ENCODE measurements at regions not wholly inside any gene's neighbourhood (a gene's known extent, or its start where the extent isn't known, plus 50 kb on each side); places are given as distances from the start of the nearest gene placed in this dataset.

DNA sequence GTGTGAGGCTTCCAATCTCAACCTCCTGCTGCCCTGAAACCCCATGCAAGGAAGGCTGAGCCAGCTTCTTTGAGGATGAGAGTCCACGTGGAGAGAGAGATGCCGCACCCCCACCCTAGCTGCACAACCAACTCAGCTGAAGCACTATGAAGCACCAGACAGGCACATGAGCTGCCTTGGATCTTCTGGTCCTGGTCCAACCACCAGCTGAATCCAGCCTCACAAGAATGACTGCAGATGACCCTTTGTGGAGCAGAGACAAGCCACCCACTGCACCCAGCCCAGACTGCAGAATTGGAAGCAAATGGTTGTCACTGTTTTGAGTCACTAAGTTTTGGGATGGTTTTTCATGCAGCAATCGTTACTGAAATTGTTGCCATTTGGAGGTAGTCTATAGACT is 149.6 kb upstream of the SYT13 start:
- DNase-seq: no peak

DNA sequence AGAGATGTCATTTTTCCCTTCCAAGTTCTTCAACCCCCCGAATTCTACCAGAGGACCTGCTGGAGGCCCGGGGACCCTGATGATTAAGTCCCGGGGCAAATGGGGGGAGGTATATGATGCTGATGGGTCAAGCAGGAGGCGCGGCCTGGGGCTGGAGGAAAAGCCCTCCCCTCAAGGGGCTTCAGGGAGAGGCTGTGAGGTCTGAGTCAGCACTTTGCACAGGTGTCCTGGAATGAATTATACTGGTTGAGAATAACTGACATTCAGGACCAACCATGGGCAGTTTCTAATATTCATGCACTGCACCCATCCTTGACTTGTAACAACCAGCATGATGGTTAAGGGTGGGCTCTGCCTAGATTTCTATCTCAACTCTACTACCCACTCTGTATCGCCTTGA is 146.8 kb upstream of the SYT13 start:
- DNase-seq: no peak

DNA sequence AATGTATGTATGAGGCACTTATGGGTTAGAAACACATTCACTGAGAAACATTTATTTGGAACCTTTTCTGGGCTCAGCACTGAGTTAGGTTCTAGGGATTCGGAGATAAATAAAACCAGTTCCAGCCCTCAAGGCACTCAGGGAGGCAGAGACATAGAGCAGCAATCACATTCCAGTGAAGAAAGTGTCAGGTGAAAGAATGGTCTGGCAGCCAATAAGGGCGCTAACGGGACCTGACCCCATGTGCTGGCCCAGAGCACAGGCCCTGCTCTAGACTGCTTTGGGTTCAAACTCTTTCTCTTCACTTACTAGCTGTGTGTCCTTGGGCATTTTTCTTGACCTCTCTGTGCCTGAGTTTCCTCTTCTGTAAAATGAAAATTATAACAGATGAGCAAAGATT is 146.0 kb upstream of the SYT13 start:
- no peak for DNase-seq

DNA sequence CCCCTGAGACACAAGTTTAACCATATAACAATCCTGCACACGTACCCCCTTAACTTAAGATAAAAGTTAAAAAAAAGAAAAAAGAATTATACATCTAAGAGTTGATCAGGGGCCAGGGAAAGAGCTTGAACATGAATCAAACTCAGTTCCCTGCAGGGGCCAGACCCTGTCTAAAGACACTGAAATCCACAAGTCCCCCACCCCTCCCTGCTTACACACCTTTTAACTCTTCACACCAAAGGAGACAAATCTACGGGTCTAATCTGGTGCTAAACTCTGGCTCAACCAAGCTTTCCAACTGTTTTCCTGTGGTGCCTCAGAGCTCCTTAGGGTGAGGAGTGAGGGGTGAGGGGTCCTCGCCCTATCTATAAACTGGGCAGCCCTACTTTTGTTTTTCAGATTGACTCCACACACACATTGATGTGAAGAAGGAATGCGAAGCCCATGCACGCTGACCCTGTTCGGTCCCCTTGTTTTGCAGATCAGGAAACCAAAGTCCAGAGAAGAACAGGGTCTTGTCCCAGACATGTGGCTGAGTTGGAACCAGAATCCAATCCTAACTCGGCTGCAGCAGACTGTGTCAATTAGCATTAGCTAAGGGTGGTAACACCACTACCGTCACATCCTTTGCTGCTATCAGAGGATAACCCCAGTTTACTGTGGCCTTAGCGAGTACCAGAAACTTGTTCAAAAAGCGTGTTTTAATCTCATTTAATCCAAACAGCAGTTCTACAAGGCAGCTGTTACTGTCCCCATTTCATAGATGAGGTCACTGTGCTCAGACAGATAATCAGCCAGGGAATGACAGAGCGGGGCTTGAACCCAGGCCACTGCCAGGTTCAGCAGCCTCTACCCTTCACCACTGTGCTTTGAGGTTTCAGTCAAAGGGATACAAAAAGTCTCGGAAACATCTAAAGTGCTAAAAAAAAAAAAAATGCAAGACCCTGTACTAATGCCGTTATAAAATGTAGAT is 145.2 kb upstream of the SYT13 start:
- no peak for DNase-seq

DNA sequence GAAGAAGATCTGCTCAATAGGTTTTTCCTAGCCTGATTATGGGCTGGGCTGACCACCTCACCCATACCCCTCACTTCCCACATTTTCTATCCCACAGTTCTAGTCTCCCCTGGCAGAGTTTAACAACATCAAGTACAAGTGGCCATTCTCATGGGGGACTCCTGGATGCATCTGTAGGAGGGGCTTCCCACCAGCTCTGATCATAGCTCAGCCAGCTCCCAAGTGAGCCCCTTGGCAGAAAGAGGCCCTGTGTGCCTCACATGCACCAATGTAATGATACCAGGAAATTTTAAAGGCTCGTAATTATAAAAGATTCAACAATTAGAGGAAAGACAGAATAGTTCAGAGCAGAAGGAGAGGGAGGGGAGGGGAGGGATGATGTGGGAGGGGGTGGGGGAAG is 144.2 kb upstream of the SYT13 start:
- no peak for DNase-seq

DNA sequence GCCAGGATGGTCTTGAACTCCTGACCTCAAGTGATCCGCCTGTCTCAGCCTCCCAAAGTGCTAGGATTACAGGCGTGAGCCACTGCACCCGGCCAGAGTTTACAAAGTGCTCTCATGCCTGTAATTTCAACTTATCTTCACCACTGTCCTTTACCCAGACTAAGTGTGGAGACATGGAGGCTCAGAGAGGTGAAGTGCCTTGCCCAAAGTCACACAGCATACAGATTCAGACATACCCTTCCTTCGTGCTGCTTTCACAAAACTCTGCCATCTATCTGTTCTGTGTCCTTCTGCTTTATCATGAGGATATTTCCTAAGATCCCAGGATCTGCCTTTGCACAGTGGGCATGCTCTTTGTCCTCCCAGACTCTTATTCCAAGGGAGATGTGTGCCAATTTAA is 143.6 kb upstream of the SYT13 start:
- DNase-seq: no peak

DNA sequence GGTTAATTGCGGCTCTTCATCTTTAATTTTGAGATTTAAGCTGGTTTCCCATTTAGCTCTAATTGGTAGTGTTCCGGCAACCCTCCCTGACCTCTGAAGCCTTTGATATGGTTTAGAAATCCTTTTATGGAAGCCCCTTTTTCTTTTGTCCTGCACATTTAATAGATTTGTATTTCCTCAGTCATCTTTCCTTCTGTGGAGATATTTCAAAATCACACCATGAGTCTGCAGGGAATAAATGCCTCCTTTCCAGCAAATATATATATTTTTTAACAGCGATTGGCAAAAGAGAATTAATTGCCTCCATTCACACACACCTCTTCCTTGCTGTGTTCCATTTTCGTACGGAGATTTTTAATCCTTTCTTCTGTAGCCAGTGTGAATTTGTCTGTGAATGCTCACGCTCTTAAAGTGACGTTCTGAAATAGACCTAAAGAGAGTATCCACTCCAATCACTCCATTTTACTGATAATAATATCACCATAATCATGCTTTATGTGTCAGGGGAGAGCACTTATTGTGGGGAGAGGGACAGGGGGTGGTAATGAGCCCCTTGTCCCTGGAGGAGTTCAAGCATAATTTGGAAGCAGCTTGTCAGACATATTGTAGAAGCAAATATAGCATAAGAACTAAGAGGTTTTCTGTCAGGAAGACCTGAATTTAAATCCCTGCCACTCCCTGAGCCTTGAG is 142.5 kb upstream of the SYT13 start:
- DNase-seq: no peak

DNA sequence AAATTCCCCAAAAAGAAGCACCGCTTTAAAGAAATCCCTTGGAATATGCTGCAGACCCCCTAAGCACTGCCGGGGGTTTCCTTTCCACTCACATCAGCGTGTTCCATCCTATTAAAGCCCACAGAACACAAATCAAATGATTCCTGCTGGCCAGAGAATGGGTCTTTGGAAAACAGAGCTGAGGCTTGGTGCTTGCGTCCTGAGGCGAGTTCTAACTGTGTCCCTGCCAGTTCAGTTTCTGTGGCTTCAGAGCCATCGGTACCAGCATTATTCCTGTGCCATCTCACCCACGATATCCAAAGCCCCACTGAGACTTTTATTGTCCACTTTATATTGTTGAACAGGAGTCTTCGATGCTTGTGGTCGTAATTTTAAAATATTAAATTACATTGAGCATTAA is 142.0 kb upstream of the SYT13 start:
- DNase-seq: no peak

DNA sequence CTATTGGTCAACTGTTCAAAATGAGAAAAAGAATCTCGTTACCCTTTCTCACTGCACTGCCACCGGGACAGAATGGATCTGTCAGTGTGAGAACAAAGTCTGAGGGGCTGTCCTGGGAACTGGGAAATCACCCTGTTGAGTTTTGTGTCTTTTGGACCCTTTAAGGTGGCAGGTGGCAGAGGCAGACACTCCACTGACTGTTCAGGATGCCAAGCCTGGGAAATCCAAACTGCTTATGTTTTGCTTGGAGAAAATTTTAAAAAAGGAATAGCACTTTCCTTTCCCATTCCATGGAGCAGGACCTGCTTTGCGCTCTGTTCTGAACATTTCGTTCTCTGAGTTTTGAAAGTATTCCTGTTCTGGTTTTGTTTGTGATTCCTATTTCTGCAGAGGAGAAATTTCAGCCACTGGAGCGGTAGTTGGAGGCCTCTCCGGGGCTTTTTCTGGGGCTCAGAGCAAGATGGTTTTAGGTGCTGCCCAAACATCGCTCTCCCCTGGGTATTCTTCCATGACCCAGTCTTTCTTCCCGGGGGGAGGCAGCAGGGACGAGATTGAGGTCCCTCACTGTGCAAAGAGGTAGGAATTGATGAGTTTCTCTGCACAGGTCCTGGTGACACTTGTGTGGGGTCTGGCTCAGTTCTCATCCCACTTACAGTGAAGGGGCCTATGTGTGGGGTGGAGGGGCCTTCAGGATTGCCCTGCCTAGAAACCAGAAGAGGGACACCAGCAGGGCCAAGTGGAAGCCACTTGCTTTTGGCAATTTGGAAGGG is 138.5 kb upstream of the SYT13 start:
- no peak for DNase-seq

DNA sequence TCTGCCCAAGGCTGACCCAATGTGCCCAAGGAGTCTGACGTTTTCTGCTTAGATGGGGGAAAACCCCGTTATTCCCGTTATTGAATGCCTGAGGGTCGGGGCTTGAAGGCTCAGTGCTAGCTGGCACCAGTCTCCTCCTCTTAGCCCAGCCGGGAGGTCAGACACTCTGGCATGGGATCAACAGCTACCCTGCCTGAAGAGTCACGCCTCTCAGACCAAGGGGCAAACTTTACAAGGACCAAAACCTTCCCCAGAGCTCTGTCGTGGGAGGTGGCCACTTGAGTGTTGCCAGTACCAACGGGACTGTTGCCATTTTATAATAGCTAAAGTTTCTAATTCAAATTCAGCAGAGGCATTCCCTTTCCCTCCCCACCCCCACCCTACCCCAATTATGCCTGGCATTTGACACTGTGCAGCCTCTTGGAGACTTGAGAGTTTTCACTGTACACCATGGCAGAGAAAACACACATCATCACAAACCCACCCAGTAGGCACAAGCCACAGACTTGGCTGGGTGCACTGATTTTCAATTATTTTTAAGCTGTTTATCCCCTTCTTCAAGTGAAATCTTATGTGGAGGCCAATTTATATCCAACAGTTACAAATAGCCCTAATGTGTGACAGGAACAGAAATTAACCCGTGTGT is 137.5 kb upstream of the SYT13 start:
- no peak for DNase-seq

DNA sequence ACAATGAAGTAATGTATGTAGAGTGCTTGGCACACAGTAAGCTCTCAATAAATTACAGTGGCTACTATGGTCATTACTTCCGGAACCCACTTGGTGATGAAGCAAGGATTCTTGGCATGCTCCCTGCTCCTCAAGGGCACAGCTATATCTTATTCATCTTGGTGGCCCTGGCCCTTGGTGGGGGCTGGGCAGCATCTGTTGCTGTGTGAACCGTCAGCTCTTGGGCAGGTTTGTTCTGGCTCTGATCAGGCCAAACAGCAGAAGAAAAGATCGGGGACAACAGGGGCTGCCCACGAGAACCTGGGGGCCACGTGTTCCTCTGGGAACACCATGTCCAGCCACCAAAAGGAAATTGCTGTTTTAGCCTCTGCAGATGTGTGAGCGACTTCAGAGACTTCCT is 136.9 kb upstream of the SYT13 start:
- no peak for DNase-seq

DNA sequence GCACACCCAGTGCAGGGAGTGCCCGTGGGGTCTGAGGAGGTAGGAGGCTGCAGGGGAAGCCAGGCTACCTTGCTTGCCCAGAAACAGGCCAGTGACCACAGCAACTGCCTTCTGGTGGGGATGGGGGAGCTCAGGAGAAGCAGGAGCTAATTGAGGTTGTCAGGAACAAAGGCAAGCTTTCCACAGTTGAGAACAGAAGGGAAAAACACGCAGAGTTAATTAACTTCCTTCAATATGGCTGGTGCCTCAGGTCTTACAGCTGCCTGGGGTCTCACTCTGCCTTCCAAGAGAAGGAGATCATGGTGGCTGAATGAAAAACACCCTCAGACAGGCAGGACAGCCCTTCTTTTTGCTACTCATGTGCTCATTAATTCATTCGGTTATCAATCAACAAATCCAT is 127.9 kb upstream of the SYT13 start:
- no peak for DNase-seq

DNA sequence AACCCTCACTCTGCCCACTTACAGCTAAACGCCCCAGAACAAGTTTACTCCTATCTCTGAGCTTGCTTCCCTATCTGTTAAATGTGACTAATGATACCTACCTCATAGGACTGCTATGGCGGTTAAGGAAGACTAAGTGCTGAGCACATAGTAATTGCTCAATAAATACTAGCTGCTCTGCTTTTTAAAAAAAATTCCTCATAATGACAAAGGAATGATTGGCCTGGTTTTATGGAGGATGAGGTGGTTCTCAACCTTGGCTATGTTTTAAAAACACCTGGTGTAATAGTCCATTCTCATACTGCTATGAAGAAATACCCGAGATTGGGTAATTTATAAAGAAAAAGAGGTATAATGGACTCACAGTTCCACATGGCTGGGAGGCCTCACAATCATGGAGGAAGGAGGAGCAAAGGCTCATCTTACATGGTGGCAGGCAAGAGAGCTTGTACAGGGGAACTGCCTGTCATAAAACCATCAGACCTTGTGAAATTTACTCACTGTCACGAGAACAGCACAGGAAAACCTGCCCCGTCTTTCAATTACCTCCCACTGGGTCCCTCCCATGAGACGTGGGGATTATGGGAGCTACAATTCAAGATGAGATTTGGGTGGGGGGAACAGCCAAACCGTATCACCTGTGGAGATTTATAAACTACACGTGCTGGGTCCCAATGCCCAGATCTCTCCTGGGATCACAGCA is 127.2 kb upstream of the SYT13 start:
- DNase-seq: no peak

DNA sequence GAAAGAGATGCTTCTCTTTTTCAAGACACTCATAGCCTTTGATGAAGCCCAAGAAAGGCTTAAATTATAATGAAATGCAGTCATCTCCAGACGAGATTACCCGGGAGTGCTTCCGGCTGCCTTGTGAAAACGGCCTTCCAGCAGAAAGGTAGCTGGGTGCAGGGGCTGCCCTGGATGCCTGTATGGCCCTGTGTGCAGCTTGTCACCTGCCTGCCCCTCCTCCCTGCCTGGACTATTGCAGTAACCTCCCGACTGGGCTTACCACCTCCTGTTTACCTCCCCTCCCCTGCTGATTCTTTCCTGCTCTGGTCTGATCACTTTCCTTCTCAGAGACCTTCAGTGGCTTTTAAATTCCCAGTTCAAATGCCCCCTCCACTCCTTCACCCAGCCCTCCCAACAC is 126.4 kb upstream of the SYT13 start:
- DNase-seq: no peak

DNA sequence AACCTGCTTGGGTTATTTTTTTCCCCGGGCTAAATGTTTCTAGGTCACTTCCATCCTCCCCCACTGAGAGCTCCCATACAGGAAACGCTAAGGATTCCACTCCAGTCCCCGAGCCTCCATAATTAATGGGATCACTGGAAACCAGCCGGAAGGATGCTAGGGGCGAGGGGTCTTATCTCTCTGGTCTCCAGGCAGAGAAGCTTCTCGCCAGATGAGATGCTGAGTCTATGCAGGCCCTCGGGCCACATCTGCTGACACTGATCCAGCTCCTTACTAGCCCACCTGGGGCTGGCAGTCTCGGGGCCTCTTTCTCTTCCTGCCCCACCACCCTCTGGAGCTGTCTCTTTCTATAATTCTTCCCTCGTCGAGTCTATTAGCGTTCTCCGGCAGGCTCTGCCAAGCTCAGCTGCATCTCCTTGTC is 125.9 kb upstream of the SYT13 start:
- DNase-seq: no peak

DNA sequence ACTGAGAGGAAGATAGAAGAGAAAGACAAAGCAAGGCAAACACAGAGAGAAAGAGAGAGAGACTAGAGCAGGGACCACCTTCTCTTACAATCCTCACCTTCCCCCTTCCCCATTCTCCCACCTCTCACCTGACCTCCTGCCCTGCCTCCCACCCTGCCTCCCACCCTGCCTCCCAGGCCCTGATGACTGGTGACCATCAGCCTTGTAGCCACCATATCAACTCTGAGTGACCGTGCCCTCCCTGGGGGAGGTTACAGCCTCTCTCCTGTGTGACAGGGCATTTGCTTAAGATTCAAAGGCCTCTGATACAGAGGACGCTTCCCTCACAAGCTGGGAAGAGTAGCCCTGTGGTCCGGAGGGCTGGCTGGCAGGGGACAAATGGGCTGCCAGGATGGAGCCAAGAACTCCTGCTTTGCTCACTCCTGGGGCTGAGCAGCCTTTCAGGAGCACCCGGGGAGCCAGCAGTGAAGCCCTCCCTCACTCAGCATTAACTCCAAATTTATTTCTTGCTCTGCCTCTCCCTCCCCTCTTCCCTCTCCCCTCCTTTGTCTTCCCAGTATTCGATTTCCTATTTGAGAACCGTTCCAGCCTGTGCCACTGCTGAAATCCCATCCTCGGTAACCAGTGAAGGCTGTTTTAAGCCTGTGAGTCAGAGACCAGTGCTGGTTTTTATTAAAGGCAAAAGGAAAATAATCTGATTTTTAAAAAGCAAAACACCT is 125.2 kb upstream of the SYT13 start:
- DNase-seq: no peak

DNA sequence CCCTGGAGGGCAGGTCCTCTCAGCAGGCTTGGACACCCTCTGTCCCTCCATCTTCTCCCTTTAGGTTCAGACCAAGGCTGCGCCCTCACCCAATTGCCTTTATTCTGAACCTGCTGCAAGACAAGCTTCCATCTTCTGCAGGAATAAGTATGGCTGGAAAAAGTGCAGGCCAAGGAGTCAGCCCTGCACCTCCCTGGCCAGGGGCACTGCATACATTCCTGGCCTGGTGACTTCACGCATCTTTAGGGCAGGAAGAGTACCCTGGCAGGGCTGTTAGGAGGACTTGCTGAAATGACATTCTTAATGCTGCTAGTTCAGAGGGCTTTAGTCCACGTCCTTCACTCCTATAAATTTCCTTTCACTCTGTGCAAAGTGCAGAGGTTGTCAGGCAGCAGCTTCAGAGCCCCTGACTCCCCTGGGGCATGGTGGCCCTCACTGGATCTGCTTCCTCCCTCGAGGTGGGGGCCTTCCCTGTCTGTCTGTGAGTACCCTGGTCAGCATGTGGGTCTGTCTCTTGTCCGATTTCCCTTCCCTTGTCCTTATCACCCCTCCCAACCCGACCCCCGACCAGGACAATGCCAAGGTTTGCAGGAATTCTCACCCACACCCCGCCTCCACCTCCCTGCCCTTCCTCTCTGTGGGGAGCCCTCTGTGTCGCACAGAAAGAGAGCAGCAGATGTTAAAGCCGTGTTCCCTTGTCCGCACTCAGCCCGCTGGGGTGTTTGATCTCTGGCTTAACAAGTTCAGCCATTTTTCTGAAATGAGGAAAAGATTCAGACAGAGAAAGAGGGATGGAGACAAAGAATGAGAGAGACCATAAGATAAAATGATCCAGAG is 124.5 kb upstream of the SYT13 start:
- no peak for DNase-seq

DNA sequence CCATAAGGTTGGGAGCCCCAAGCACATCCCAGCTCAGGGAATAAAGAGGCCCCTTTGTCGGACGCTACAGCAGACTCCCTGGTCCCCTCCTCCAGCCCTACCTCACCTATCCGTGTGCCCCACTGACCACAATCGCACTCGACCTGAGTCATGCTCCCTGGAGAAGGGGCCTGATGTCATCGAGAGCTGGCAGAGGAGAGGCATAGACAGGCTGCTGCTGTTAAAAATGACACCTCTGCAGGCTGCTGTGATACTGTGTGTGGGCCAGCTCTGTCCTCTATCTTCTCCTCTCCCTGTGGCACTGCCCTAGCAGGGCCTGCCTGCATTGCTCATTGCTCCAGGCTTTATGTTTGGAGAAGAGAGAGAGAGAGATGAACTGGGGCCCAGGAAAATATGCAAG is 123.4 kb upstream of the SYT13 start:
- no peak for DNase-seq

DNA sequence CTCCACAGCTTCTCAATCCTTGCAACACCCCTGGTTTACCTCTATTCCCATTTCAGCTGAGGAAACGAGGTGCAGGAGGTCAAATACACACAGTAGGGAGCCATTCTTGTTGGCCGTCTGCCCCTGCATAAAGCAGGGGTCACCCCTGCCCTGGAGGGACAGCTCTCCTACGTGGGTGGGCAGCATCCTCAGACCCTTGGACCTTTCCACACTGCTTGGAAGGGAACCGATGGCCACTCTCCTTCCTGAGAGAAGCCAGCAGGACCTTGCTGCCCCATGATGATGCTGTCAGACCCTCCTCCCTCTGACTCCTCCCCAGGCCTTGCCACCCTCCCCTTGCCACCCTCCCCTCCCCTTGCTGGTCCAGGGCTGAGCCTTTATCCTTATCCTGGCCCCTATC is 121.1 kb upstream of the SYT13 start:
- no peak for DNase-seq

DNA sequence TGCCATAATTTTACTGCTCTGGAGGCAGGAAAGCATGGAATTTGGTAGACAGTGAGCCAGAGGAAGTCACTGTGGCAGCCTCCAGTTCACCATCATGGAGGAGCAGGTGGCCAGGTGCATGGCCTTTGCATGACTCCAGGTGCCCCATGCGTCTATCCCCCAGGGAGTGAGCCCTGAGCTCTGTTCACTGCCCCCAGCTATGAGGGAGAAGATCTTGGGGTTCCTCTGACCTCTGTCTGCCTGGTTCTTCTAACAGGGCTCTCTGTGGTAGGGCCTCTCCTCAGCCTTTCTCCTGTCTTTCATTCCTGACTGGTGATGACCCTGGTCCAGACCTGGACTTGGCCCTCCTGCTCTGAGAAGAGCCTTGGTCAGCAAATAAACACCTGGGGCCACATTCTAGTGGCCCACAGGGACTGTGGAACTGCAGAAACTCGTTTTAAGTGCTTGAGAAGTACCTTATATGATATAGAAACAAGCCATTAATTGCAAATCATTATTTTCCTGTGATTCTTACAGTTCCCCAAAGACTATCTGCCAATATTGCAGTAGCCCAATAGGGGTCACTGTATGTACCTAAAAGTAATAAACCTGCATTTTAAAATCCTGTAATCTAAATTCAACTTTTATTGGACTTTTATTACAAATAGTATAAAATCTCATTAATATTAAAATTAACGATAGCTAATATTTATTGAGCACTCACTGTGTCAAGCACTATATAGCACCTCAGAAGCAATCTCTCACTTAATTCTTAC is 120.0 kb upstream of the SYT13 start:
- no peak for DNase-seq

All from stimulated activated CD4-positive, alpha-beta T cell treated with anti-CD3 and anti-CD28 coated beads, Interleukin-12 subunit alpha, Interleukin-12 subunit beta, amount 100 ng/mL, for 4 hours (primary cell).